ENCODE measurements at regions not wholly inside any gene's neighbourhood (a gene's known extent, or its start where the extent isn't known, plus 50 kb on each side); places are given as distances from the start of the nearest gene placed in this dataset.

DNA sequence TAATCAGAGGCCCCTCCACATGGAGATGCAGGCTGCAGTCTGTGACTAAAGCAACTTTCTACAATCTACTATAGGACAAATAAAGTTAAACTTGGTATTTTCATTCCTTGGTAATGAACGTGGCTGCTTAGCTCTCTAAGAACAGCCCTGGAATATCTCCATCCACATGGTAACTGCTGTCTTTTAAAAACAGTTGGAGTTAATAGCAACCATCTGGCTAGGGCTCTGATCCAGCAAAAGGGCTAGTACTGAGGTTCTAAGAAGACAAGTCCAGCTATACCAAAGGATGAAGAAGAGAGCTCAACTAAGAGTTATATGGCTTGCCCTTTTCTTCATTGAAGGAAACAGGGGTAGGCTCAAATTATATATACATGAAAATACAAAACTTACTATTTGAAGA, 920.1 kb downstream of the FLRT2 start:
- Histone ChIP-seq H3K9me1 (ENCODE audit: insufficient read depth, low read length) (no peaks in the 10 kb centered on the region), H2BK20ac (ENCODE audit: low read depth, low read length) (no peak overlapping the region), H3K27ac (ENCODE audit: insufficient read depth, low read length) (no peak overlapping the region), H2BK120ac (ENCODE audit: low read depth, low read length) (no peak overlapping the region), H3K9ac (ENCODE audit: low read depth, low read length) (no peak overlapping the region), H3K4me3 (ENCODE audit: insufficient read depth, low read depth, low read length) (no peak overlapping the region), H4K20me1 (ENCODE audit: insufficient read depth, low read length) (no peaks in the 10 kb centered on the region), H3K18ac (ENCODE audit: low read depth, low read length) (no peak overlapping the region), H4K91ac (ENCODE audit: insufficient read depth, low read depth, low read length) (no peak overlapping the region), H3K4ac (ENCODE audit: low read depth, low read length) (no peak overlapping the region), H4K8ac (ENCODE audit: low read depth in 2 of 2, low read length in 2 of 2) (no peak overlapping the region), H2BK5ac (ENCODE audit: low read depth, low read length, poor library complexity, severe bottlenecking) (no peak overlapping the region), H2AK5ac (ENCODE audit: low read depth, low read length) (no peak overlapping the region), H2AFZ (replicated peaks; ENCODE audit: low read length, poor library complexity) (no peak overlapping the region), H2AK9ac (replicated peaks; ENCODE audit: low read depth, low read length, poor library complexity) (no peak overlapping the region), H3K14ac (replicated peaks; ENCODE audit: low read depth, low read length) (no peak overlapping the region), H3K9me3 (ENCODE audit: control insufficient read depth, insufficient read depth, low read length) (no peaks in the 10 kb centered on the region), H4K5ac (ENCODE audit: low read depth, low read length) (no peak overlapping the region), H3K56ac (ENCODE audit: extremely low read depth, insufficient read depth, low read length) (no peak overlapping the region), H3K4me1 (ENCODE audit: control insufficient read depth, insufficient read depth, low read length) (no peaks in the 10 kb centered on the region), H3K27me3 (ENCODE audit: control insufficient read depth, insufficient read depth, low read length) (no peaks in the 10 kb centered on the region), H3K4me2 (ENCODE audit: low read depth, low read length) (no peak overlapping the region), H2BK15ac (ENCODE audit: low read depth, low read length) (no peak overlapping the region), H3K36me3 (ENCODE audit: control insufficient read depth, insufficient read depth, low read length) (no peaks in the 10 kb centered on the region), H3K79me1 (ENCODE audit: low read depth in 1 of 2, low read length in 2 of 2) (no peaks in the 10 kb centered on the region), H3K23ac (ENCODE audit: low read depth, low read length) (no peak overlapping the region)
- intact Hi-C loops (cut with micrococcal nuclease), result no loop called here
- WGBS, 2 experiments (ENCODE audit: extremely low coverage in 2 of 2, insufficient read length in 1 of 2), result no CpG with 5 or more reads among the region's 1 CpG
- no TSS peak for BruUV-seq (replicated peaks)
- ATAC-seq (ENCODE audit: low read depth) (no peak; the same call in 1 of the 2 replicates), DNase-seq (peak; percentile 15)
- ChIA-PET CTCF (no interaction called here), POLR2A (ENCODE audit: unreplicated experiment) (interaction anchor here (0.6 kb wide), 1 partner anchor 117 kb away, joined by 3 read pairs; no protein-coding TSS in a partner anchor)
- in situ Hi-C loops (cut with MboI; ENCODE audit: low sequenced_read_pairs), result no loop called here
- TF ChIP-seq CEBPB (IDR thresholded peaks at IDR 0.05; ENCODE audit: low read depth, low read length), result no peak
- no peak for TF ChIP-seq MAFK (IDR thresholded peaks at IDR 0.05; ENCODE audit: low read depth, low read length)
- TF ChIP-seq FOS (IDR thresholded peaks at IDR 0.05; ENCODE audit: low read depth, low read length), result no peak
- TF ChIP-seq RAD21 (IDR thresholded peaks at IDR 0.05; ENCODE audit: low read length), result no peak
- TF ChIP-seq MAZ (IDR thresholded peaks at IDR 0.05; ENCODE audit: borderline replicate concordance, low read depth, low read length), result no peak
- TF ChIP-seq, protein P1, sequence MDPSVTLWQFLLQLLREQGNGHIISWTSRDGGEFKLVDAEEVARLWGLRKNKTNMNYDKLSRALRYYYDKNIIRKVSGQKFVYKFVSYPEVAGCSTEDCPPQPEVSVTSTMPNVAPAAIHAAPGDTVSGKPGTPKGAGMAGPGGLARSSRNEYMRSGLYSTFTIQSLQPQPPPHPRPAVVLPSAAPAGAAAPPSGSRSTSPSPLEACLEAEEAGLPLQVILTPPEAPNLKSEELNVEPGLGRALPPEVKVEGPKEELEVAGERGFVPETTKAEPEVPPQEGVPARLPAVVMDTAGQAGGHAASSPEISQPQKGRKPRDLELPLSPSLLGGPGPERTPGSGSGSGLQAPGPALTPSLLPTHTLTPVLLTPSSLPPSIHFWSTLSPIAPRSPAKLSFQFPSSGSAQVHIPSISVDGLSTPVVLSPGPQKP (IDR thresholded peaks at IDR 0.05; ENCODE audit: borderline replicate concordance, low read depth, low read length), result no peak
- TF ChIP-seq, protein P2, sequence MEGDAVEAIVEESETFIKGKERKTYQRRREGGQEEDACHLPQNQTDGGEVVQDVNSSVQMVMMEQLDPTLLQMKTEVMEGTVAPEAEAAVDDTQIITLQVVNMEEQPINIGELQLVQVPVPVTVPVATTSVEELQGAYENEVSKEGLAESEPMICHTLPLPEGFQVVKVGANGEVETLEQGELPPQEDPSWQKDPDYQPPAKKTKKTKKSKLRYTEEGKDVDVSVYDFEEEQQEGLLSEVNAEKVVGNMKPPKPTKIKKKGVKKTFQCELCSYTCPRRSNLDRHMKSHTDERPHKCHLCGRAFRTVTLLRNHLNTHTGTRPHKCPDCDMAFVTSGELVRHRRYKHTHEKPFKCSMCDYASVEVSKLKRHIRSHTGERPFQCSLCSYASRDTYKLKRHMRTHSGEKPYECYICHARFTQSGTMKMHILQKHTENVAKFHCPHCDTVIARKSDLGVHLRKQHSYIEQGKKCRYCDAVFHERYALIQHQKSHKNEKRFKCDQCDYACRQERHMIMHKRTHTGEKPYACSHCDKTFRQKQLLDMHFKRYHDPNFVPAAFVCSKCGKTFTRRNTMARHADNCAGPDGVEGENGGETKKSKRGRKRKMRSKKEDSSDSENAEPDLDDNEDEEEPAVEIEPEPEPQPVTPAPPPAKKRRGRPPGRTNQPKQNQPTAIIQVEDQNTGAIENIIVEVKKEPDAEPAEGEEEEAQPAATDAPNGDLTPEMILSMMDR (conservative IDR thresholded peaks at IDR 0.05; ENCODE audit: low read depth, low read length), result no peak
- no peak for TF ChIP-seq CHD1 (IDR thresholded peaks at IDR 0.05; ENCODE audit: low read depth, low read length)
- no peak for TF ChIP-seq POLR2A (IDR thresholded peaks at IDR 0.05; ENCODE audit: low read depth, low read length)
- TF ChIP-seq RFX5 (IDR thresholded peaks at IDR 0.05; ENCODE audit: low read depth, low read length), result no peak
- TF ChIP-seq, protein P3, sequence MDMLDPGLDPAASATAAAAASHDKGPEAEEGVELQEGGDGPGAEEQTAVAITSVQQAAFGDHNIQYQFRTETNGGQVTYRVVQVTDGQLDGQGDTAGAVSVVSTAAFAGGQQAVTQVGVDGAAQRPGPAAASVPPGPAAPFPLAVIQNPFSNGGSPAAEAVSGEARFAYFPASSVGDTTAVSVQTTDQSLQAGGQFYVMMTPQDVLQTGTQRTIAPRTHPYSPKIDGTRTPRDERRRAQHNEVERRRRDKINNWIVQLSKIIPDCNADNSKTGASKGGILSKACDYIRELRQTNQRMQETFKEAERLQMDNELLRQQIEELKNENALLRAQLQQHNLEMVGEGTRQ (IDR thresholded peaks at IDR 0.05; ENCODE audit: low read depth, low read length), result no peak
- dilution Hi-C loops (cut with HindIII; ENCODE audit: low sequenced_read_pairs, unreplicated experiment), result no loop called here

Measured in IMR-90 (cell line).